NT2/D1 (cell line): ENCODE measurements at regions not wholly inside any gene's neighbourhood (a gene's known extent, or its start where the extent isn't known, plus 50 kb on each side); places are given as distances from the start of the nearest gene placed in this dataset.

Experiments
- DNase-seq: peaks from one replicate; pipeline ENCODE4 v3.0.0-alpha.2; 2011; ENCODE audit warnings: low read depth, low spot score
- H3K27me3 ChIP-seq: 2 replicates; pipeline ENCODE4 v1.6.0; 2011; ENCODE audit warnings: mild to moderate bottlenecking; ENCODE audit not compliant: insufficient read length, insufficient read depth
- H3K36me3 ChIP-seq: 2 replicates; pipeline ENCODE4 v1.6.1; 2011; ENCODE audit warnings: mild to moderate bottlenecking, low read length, mixed read lengths; ENCODE audit not compliant: insufficient read depth, insufficient read length
- H3K4me1 ChIP-seq: 2 replicates; pipeline ENCODE4 v1.5.1; 2011; ENCODE audit not compliant: insufficient read depth, insufficient read length
- H3K4me3 ChIP-seq: 2 replicates; pipeline ENCODE4 v1.5.1; 2011; ENCODE audit warnings: low read depth; ENCODE audit not compliant: insufficient read length
- H3K9ac ChIP-seq: 2 replicates; pipeline ENCODE4 v1.6.0; 2011; ENCODE audit warnings: low read depth; ENCODE audit not compliant: insufficient read length
- H3K9me3 ChIP-seq: 2 replicates; pipeline ENCODE4 v1.5.1; 2011; ENCODE audit warnings: mild to moderate bottlenecking, low read length; ENCODE audit not compliant: insufficient read depth
- SUZ12 ChIP-seq: IDR thresholded peaks from 2 replicates; pipeline ENCODE4 v1.6.1; 2011; ENCODE audit not compliant: insufficient read length, insufficient read depth; ENCODE audit errors: extremely low read depth
- YY1 ChIP-seq: IDR thresholded peaks from 2 replicates; pipeline ENCODE4 v1.6.1; 2011; ENCODE audit not compliant: insufficient read length, insufficient read depth
- ZNF274 ChIP-seq: IDR thresholded peaks from 2 replicates; pipeline ENCODE4 v1.6.1; 2011; ENCODE audit warnings: mild to moderate bottlenecking, low read depth, low read length

DNA sequence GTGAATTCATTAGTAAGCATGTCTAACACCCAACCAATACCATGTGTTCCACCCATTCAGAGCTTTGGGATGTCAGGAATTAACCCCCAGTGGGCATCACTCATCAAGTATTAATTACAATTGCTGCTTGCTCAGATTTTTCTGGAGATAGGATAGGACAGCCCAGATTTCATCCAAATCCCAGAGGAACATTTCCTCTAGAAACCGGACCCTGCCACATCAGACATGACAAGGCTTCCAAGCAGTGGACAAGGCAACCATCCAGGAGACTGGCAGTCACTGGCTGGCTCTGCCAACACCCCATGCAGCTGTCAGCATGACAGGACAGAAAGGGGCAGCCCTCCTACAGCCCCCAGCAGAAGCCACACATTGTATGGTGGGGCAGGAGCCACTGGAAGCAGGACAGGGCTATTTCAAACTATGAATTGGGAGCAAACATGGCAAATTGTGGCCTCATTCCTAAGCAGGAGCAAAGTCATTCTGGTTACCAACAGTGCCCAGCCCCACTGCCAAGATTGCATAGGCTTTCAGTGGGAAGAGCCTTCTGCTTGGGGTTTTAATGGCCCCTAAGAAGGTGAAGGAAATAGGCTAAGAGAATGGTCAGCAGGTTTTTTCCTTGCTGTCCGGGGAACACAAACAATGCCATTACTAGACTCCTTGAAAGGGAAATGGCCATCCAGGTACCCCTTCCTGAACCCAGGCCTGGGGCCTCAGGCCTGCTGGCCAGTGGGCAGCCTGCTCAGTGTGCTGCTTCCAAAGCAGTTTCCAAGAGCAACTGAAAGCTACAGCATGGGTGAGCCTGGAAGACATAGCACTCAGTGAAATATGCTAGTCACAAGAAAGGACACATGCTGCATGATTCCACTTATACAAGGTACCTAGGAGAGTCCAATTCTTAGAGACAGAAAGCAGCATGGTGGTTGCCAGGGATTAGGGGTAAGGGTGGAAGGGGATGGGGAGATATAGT, 294.7 kb upstream of the SLC30A5 start:
- Histone ChIP-seq H3K27me3 (no peaks in the 10 kb centered on the region), H3K4me1 (no peaks in the 10 kb centered on the region), H3K36me3 (no peaks in the 10 kb centered on the region), H3K4me3 (no peak overlapping the region), H3K9ac (no peak overlapping the region), H3K9me3 (no peaks in the 10 kb centered on the region)
- DNase-seq = no peak
- TF ChIP-seq YY1 (no peak), ZNF274 (no peak), SUZ12 (no peak)

DNA sequence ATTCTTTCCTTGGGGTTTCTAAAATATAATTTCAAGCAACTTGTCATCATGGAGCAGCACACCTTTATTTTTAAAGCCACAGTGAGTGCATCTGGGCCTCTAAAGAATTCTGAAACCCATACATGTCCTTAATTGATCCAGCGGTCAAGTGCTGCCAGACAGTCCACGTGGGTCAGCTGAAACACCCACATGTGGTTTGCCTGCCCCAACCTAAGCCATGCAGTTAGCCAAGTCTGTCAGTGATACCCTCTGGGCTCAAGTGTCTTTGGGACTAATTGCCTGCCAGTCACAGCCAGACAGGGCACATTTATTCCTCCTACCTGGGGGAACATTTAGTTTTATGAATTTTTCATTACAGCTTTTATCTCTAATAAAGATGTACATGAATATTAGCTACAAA, 291.4 kb upstream of the SLC30A5 start:
- no peaks in the 10 kb centered on the region; the same call in 1 of the 2 replicates for H3K9me3 ChIP-seq
- no peak overlapping the region for H3K4me3 ChIP-seq
- H3K9ac ChIP-seq = no peak overlapping the region
- no peak for DNase-seq
- H3K36me3 ChIP-seq = no peaks in the 10 kb centered on the region
- TF ChIP-seq ZNF274 (no peak), YY1 (no peak), SUZ12 (no peak)
- no peaks in the 10 kb centered on the region for H3K27me3 ChIP-seq
- no peaks in the 10 kb centered on the region for H3K4me1 ChIP-seq

DNA sequence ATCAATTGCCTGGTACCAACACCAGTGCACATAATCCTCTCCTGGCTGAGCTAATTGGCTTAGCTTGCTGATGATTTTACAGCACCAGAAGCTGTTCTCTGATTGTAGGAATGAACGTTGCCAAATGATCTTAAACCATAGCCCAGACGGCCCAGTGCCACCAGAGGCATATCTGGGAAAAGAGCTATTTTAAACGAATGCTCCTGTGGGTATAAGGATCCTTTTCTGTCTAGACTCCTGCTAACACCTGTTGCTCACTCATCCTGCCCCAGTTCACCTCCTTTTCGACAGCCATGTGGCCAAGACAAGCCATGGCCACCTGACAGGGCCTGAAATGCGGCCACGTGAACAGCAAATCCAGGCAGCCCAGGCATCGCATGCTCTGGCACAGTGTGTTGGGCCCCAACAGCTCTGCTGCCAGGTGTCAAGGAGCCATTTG, 289.9 kb upstream of the SLC30A5 start:
- Histone ChIP-seq H3K9me3 (no peaks in the 10 kb centered on the region; the same call in 1 of the 2 replicates), H3K36me3 (no peaks in the 10 kb centered on the region), H3K4me3 (no peak overlapping the region), H3K4me1 (no peaks in the 10 kb centered on the region), H3K27me3 (no peaks in the 10 kb centered on the region), H3K9ac (no peak overlapping the region)
- no peak for DNase-seq
- no peak for TF ChIP-seq SUZ12
- TF ChIP-seq YY1 = no peak
- TF ChIP-seq ZNF274 = no peak

DNA sequence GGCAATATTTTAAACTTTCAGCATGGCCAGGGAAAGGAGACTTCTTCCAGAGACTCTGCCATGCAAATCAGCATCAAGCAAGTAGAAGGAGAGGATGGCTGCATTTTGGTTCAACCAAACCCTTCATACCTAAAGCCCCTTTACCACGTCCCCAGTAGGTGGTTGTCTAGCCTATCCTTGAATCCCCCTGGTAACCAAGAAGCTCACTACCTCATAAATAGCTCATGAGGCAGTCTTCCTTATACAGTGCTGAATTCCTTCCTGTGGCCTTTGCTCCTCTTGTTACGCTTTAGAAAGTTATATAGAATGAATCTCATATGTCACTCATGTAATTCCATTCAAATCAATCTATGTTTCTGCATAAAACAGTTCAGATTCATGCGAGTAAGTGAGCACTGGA, 289.5 kb upstream of the SLC30A5 start:
- Histone ChIP-seq H3K4me1 (no peaks in the 10 kb centered on the region), H3K4me3 (no peak overlapping the region), H3K36me3 (no peaks in the 10 kb centered on the region), H3K27me3 (no peaks in the 10 kb centered on the region), H3K9me3 (no peaks in the 10 kb centered on the region; the same call in 1 of the 2 replicates), H3K9ac (no peak overlapping the region)
- TF ChIP-seq YY1 = no peak
- no peak for TF ChIP-seq ZNF274
- TF ChIP-seq SUZ12 = no peak
- no peak for DNase-seq

DNA sequence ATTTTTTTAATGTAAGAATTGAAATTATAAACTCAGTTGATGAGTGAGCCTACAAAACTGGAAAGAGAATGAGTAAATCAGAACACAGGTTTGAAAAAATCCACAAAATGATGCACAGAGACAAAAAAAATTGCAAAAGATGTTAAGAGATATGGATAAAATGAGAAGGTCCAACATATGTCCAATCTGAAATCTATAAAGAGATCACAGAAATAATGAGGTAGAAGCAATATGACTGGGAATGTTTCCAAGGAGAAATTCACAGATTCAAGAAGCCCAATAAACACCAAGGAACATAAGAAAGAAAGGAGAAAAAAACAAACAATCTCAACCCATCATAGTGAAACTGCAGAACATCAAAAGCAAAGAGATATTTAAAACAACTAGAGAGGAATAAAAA, 288.4 kb upstream of the SLC30A5 start:
- Histone ChIP-seq H3K36me3 (no peaks in the 10 kb centered on the region), H3K4me1 (no peaks in the 10 kb centered on the region), H3K4me3 (no peak overlapping the region), H3K9me3 (no peaks in the 10 kb centered on the region; the same call in 1 of the 2 replicates), H3K9ac (no peak overlapping the region), H3K27me3 (no peaks in the 10 kb centered on the region)
- TF ChIP-seq ZNF274 (no peak), YY1 (no peak), SUZ12 (no peak)
- no peak for DNase-seq

DNA sequence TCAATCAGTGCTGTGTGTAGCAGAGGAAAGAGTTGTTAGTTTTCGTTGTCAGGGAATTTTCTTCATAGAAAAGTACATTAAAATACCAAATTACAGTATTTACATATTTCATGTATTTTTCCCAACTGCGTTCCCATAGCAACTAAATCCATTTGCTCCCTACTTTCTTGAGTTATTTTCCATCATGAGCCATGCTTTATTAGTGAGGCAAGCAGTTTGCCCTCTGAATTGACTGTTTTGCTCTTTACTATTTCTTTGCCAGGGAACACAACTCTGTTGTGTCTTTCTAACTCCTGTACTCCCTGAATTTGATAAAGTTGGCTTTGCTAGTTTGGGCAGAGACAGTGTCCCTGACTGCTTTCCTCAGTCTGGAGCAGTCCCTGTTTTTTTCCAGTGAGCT, 276.2 kb upstream of the SLC30A5 start:
- Histone ChIP-seq H3K36me3 (no peaks in the 10 kb centered on the region), H3K4me3 (no peak overlapping the region), H3K9me3 (no peaks in the 10 kb centered on the region), H3K4me1 (peaks cover 3% of the 10 kb centered on the region), H3K9ac (no peak overlapping the region), H3K27me3 (no peaks in the 10 kb centered on the region)
- TF ChIP-seq YY1 (no peak), ZNF274 (no peak), SUZ12 (no peak)
- no peak for DNase-seq

DNA sequence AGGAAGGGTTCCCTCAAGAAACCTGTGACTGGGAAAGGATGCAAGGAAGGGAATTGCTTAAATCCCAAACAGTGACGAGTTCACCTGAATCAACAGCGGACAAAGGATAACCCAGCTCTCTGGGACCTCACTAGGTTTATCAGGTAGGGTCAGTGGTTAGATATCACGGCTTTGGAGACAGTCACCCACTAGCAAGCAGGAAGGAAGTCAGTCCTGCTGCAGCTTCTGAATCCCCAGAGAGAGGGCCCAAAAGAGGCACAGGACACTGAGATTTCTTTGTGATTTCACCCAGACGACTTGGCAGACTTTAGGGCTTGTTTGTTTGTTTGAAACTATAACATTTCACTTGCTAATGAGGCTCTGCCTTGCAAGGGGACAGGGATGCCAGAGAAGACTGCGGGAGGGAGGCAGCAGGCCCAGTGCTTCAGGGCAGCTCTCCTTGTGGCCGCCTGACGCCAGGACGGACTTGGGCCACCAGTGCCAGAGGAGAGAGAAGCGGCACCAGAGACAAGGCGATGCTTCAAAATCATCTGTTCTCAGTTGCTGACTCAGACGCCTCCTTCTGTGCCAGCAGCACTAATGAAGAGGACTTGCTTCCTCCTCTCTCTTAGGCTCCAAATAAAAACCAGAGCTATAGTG, 275.6 kb upstream of the SLC30A5 start:
- Histone ChIP-seq H3K36me3 (no peaks in the 10 kb centered on the region), H3K9me3 (no peaks in the 10 kb centered on the region), H3K4me3 (no peak overlapping the region), H3K9ac (peak overlapping the region; percentile 26), H3K27me3 (no peaks in the 10 kb centered on the region), H3K4me1 (peaks cover 3% of the 10 kb centered on the region)
- no peak for TF ChIP-seq YY1
- no peak for TF ChIP-seq ZNF274
- no peak for TF ChIP-seq SUZ12
- peak; percentile 18 for DNase-seq
